ENCODE measurements at regions not wholly inside any gene's neighbourhood (a gene's known extent, or its start where the extent isn't known, plus 50 kb on each side); places are given as distances from the start of the nearest gene placed in this dataset.
"Not testable (repeated sequence)": the region's sequence is repeated elsewhere in the genome, so short reads cannot be mapped to it uniquely, and the experiment has no call there.

DNA sequence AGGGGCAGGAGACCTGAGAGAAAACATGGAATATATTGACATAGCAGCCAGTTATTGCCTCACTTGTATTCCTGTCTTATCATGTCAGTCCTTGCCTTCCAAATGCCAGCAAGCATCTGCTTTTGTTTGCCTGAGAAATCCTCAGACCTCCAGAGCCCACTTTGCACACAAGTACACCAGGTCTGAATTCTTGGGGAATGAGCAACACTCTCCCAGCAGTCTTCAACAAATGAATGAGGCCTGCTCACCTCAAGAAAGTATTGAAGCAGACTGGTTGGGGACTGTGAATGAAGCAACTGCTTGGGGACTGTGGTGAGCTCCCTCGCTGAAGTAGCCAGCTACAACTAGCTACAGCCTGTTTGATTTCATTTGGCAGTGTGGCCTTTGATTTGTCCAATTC is 172.8 kb upstream of the SPTLC3 start:
- no peaks in the 10 kb centered on the region for H3K27me3 ChIP-seq
- TF ChIP-seq POLR2A (IDR thresholded peaks at IDR 0.05), result no peak
- TF ChIP-seq CTCF (IDR thresholded peaks at IDR 0.05), result no peak
- H3K9me3 ChIP-seq, result no peaks in the 10 kb centered on the region
- H3K4me3 ChIP-seq, result no peak overlapping the region
- no peaks in the 10 kb centered on the region for H3K36me3 ChIP-seq
- H3K27ac ChIP-seq, result no peak overlapping the region
- no peaks in the 10 kb centered on the region for H3K4me1 ChIP-seq
- no peak for DNase-seq

GRCh38 chr20:12837646-12838045 is 171.1 kb upstream of the SPTLC3 start:
- H3K4me3 ChIP-seq, result no peak overlapping the region
- DNase-seq, result no peak
- H3K27me3 ChIP-seq, result no peaks in the 10 kb centered on the region
- no peaks in the 10 kb centered on the region for H3K4me1 ChIP-seq
- H3K27ac ChIP-seq, result no peak overlapping the region
- no peaks in the 10 kb centered on the region for H3K9me3 ChIP-seq
- H3K36me3 ChIP-seq, result no peaks in the 10 kb centered on the region
- TF ChIP-seq POLR2A (IDR thresholded peaks at IDR 0.05) (no peak), CTCF (IDR thresholded peaks at IDR 0.05) (no peak)

DNA sequence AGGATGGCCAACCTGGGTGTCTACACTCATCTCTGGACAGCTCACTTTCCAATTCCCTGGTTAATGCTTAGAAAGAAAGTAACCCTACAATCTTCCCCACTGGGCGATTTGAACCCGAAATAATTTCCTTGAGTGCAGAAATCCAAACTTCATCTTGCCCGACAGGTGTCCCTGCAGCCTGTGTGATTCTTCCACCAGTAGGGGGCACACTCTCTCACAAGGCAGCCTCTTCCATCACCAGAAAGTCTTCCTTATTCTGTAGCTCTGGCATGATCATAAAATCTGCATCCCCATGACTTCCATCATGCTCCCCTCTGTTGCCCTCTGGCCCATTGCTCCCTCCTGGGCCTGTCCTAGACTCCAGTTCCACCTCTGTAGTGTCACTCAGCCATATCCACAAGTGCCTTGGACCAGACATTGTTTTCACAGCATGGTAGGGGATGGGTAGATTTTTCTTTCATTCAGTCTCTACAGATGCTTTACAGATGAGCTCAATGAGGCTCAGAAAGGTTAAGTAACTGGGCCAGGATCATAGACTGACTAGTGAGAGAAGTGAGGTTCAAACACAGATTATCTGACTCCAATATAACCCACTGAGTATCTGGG is 170.4 kb upstream of the SPTLC3 start:
- H3K9me3 ChIP-seq, result no peaks in the 10 kb centered on the region
- TF ChIP-seq CTCF (IDR thresholded peaks at IDR 0.05), result no peak
- no peak for TF ChIP-seq POLR2A (IDR thresholded peaks at IDR 0.05)

DNA sequence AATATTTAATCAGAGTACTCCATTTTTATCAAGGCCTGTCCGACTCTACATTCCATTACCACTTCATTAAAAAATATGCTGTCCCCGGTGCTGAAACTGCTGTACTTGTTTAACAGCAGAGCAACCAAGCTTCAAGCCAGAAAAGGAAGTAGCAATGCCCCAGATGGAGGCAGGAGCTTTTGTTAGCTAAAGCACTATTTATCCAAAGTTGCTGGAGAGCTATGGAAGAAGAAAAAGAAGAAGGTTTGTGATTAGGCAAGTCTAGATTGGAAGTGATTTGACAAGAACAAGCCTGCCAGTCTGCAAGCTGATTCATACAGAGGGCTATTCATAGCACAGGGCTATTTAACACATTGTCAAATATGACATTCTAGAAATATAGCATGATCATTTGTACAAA is 160.9 kb upstream of the SPTLC3 start:
- no peaks in the 10 kb centered on the region for H3K9me3 ChIP-seq
- no peak for TF ChIP-seq CTCF (IDR thresholded peaks at IDR 0.05)
- TF ChIP-seq POLR2A (IDR thresholded peaks at IDR 0.05), result no peak
- H3K27me3 ChIP-seq, result no peaks in the 10 kb centered on the region
- H3K4me3 ChIP-seq, result no peak overlapping the region
- no peaks in the 10 kb centered on the region for H3K36me3 ChIP-seq
- no peaks in the 10 kb centered on the region for H3K4me1 ChIP-seq
- no peak for DNase-seq
- H3K27ac ChIP-seq, result no peak overlapping the region

More for the DNA sequence above, 170.4 kb upstream of the SPTLC3 start:
- Histone ChIP-seq H3K4me1 (no peaks in the 10 kb centered on the region), H3K27ac (no peak overlapping the region), H3K4me3 (no peak overlapping the region), H3K27me3 (no peaks in the 10 kb centered on the region), H3K36me3 (no peaks in the 10 kb centered on the region)
- DNase-seq, result no peak

DNA sequence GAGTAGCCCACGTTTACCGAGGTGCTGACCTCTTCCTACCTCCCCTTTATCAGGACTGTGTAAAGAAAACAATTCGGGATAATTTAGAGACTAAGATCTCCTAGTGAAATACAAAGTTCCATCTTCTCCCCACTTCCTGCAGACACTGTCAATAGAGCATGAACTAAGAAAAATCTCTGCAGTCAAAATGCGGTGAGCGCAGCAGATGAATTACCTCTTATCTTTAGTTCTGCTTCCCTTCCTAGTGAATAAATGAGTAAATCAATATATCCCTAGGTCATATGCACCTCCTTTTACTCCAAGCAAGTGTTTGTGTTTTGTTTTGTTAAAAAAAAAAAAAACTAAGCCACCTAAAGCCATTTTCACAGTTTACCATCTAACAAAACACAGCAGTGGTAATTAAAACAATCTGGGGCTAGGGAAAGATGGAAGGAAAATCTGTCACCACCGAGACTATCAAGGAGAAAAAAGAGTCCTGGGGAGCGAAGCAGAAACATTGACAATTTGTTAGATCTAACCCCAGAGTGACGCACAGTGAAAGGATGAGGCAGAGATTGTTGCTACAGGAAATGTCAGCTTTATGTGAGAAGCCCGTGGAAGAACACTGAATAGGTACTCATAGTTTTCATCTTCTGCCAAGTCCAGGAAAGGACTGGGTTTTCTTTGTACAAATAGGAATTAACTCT is 159.4 kb upstream of the SPTLC3 start:
- Histone ChIP-seq H3K4me3 (no peak overlapping the region), H3K9me3 (no peaks in the 10 kb centered on the region), H3K27ac (no peak overlapping the region), H3K36me3 (no peaks in the 10 kb centered on the region), H3K4me1 (no peaks in the 10 kb centered on the region), H3K27me3 (no peaks in the 10 kb centered on the region)
- DNase-seq, result no peak
- no peak for TF ChIP-seq POLR2A (IDR thresholded peaks at IDR 0.05)
- TF ChIP-seq CTCF (IDR thresholded peaks at IDR 0.05), result no peak

- H3K27ac ChIP-seq, H3K4me1 ChIP-seq, H3K9me3 ChIP-seq, DNase-seq, H3K27me3 ChIP-seq, H3K4me3 ChIP-seq, H3K36me3 ChIP-seq: not testable (repeated sequence)
Observed at GRCh38 chr20:12857643-12858042, 151.1 kb upstream of the SPTLC3 start.
